OCI-LY3 (cell line): ENCODE measurements at regions not wholly inside any gene's neighbourhood (a gene's known extent, or its start where the extent isn't known, plus 50 kb on each side); places are given as distances from the start of the nearest gene placed in this dataset.

Source experiments
- EZH2phosphoT487 ChIP-seq: fragments of 200-600 bp; shearing (Covaris generic); IDR thresholded peaks from 2 replicates; pipeline ENCODE4 v1.6.1; 2018; ENCODE audit warnings: antibody characterized with exemption, mixed run types, low read depth
- TF ChIP-seq, protein P1 (sequence below): fragments of 200-600, 300-600 bp; sonication (generic); IDR thresholded peaks from 2 replicates; pipeline ENCODE4 v1.5.1; 2014; ENCODE audit warnings: antibody characterized with exemption, low read length, low read depth

GRCh38 chr4:116866106-116866505 lies 219.3 kb downstream of the TRAM1L1 start:
- TF ChIP-seq, protein P1, sequence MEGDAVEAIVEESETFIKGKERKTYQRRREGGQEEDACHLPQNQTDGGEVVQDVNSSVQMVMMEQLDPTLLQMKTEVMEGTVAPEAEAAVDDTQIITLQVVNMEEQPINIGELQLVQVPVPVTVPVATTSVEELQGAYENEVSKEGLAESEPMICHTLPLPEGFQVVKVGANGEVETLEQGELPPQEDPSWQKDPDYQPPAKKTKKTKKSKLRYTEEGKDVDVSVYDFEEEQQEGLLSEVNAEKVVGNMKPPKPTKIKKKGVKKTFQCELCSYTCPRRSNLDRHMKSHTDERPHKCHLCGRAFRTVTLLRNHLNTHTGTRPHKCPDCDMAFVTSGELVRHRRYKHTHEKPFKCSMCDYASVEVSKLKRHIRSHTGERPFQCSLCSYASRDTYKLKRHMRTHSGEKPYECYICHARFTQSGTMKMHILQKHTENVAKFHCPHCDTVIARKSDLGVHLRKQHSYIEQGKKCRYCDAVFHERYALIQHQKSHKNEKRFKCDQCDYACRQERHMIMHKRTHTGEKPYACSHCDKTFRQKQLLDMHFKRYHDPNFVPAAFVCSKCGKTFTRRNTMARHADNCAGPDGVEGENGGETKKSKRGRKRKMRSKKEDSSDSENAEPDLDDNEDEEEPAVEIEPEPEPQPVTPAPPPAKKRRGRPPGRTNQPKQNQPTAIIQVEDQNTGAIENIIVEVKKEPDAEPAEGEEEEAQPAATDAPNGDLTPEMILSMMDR: no peak
- no peak for TF ChIP-seq EZH2phosphoT487
